HG03159 (cell line): ENCODE measurements at regions not wholly inside any gene's neighbourhood (a gene's known extent, or its start where the extent isn't known, plus 50 kb on each side); places are given as distances from the start of the nearest gene placed in this dataset.
"Not testable (repeated sequence)": the region's sequence is repeated elsewhere in the genome, so short reads cannot be mapped to it uniquely, and the experiment has no call there.

Source experiments
- ATAC-seq: cut with Tn5 transposase; IDR thresholded peaks from one replicate; pipeline ENCODE4 v1.9.1; 2021; ENCODE audit warnings: mild to moderate bottlenecking, moderate library complexity; ENCODE audit not compliant: unreplicated experiment

- not testable (repeated sequence) for ATAC-seq
Measured at GRCh38 chr13:87976650-87977049, 305.5 kb downstream of the SLITRK5 start.

GRCh38 chr13:87981416-87981815, 310.2 kb downstream of the SLITRK5 start:
- no peak for ATAC-seq

DNA sequence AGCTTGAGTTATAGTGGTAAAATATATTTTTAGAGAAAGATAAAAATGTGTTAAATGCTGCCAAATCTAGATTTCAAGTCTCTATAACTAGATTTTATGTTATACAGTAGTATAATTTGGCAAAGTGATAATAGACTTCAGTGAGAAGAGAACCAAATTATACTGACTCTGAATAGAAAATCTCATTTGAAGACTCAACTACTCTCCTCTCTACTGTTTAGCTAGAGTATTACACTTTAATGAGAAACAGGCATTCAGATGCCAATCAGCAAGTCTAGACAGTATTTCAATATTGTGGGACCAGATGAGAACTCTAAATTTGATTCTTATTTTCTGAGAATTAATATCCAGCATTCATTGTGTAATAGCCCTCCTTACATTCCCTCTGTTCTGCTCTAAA, 311.2 kb downstream of the SLITRK5 start:
- no peak for ATAC-seq

DNA sequence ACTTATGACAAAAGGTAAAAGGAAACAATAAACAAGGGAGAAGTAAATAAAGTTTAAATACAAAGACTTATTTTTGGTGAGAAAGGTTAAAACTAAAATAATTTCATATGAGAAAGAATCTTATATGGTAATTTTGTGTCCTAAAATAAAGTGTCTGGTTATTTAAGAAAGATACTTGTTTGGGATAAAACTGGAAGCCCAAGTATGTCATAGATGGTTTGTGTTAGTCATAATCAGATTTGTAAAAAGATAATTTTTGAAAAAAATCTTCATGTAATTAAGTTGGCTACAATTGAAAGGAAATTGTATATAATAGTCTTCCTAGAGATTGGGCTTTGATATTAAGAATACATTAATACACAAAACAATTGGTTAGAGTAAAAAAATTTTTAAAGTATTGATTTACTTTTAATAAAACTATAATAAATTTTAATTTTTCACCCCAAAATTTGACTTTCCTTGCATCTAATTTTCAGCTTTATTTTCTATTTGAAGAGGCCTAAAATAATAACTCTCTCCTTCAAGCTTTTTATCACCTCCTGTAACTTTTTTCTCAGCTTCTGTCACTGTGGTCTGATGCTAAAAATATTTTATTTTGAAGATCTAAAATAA, 315.6 kb downstream of the SLITRK5 start:
- no peak for ATAC-seq

DNA sequence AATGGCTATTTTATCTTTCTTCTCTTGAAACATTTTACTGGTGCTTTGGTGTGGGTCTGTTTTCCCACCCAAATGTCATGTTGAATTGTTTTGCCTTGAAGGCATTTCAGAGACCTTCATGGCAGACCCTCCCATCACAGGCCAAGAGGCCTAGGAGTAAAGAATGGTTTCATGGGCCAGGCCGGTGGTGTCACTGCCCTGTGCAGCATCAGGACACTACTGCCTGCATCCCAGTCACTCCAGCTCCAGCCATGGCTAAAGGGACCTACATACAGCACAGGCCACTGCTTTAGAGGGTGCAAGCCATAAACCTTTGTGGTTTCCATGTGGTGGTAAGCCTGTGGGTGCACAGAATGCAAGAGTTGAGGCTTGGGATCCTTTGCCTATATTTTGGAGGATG, 326.9 kb downstream of the SLITRK5 start:
- no peak for ATAC-seq

- ATAC-seq = no peak
Measured at GRCh38 chr13:87999240-87999700, 328.1 kb downstream of the SLITRK5 start.

GRCh38 chr13:87999788-88000187, 328.6 kb downstream of the SLITRK5 start:
- ATAC-seq = no peak

GRCh38 chr13:88000239-88000638, 329.1 kb downstream of the SLITRK5 start:
- no peak for ATAC-seq

- ATAC-seq = no peak
Measured at GRCh38 chr13:88000787-88001186, 329.6 kb downstream of the SLITRK5 start.

GRCh38 chr13:88005188-88005587, 334.0 kb downstream of the SLITRK5 start:
- no peak for ATAC-seq

GRCh38 chr13:88014527-88014926, 343.4 kb downstream of the SLITRK5 start:
- ATAC-seq = no peak

DNA sequence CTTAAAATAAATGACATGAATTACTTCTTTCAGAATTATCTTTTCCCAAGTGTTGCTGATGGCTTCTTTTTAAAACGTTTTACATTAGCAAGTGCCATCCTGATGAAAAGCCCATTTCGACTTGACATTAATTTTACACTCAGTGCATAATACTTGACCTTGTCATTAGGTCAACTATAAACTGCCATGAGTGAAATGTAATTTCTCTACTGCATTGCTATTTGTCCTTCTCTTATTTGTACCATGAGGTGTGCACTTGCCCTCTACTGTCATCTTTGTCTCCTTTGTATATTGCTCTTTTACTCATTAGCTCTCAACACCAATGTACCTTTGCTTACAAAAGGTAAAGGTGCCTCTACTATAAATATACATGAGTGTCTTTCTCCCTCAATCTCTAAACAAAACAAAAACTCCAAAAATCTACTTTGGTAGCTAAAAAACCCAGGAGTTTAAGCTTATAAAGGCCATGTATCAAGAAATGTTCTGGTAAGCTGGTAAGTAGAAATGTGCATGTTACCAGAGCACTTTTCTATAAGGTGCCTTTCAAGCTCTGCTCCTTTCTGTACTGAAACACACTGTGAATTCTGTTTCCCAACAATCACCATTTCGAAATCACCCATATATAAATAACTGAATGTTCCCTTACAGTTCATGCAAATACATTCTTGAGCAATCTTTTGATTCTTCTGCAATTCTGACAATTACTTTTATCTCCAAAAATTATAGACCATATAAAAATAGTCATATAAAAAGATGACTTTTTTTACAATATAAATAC, 351.4 kb downstream of the SLITRK5 start:
- no peak for ATAC-seq

DNA sequence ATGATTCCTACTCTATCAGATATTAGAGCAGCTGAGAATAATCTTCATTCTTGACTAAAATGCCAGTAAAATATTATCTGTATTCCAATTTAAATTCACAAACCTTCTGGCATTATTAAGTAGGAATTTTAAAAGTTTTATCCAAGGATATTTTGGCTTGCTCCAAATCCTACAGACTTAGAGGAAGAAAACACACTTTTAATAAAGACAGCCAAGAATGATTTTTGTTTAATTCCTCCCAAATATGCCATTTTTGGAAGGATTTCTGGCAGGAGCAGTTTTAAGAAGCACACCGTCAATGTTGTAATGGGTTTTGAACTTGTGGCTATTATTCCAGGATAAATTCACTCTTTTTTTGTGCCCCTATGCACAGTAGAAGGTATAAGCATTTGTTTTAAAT, 355.1 kb downstream of the SLITRK5 start:
- no peak for ATAC-seq

GRCh38 chr13:88031980-88032559, 360.9 kb downstream of the SLITRK5 start:
- ATAC-seq = no peak

GRCh38 chr13:88036205-88036604, 365.0 kb downstream of the SLITRK5 start:
- not testable (repeated sequence) for ATAC-seq

- ATAC-seq = no peak
Measured at GRCh38 chr13:88042489-88042888, 371.3 kb downstream of the SLITRK5 start.

GRCh38 chr13:88051746-88052482, 380.7 kb downstream of the SLITRK5 start:
- ATAC-seq = no peak

GRCh38 chr13:88063741-88064140, 392.6 kb downstream of the SLITRK5 start:
- no peak for ATAC-seq

DNA sequence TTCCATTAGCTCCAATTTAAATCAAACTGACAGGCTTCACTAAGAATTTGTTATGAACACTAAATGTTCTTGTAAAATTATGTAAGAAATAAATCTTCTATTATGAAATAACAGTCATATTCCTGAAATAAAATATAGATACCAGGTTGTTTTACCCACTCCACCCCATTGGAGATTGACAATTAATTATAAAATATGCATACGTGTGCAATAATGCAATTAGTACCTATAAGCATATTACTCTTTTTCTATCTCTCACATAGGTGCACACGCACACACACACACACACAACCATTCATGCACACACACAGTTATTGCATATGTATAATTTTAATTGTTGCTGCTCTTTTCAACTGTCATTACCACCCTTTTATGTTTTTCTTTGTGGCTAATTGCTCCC, 395.7 kb downstream of the SLITRK5 start:
- no peak for ATAC-seq

DNA sequence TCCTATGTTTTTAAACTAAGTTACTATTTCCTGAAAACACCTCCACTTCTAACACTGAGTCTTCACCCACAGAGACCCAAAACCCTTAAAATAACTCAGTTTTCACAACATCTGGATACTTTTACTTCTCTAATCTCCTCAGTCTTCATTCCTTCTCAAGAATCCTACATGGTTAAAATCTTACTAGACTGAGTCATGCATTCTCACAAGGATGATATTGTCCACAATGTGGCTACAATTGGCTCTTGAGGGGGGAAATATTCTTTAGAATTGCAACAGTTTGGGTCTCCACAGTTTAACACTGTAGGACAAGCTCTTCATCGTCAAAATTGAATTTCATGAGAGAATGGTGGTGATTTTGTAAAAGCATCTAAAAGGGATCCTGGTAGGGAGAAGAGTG, 397.1 kb downstream of the SLITRK5 start:
- no peak for ATAC-seq

DNA sequence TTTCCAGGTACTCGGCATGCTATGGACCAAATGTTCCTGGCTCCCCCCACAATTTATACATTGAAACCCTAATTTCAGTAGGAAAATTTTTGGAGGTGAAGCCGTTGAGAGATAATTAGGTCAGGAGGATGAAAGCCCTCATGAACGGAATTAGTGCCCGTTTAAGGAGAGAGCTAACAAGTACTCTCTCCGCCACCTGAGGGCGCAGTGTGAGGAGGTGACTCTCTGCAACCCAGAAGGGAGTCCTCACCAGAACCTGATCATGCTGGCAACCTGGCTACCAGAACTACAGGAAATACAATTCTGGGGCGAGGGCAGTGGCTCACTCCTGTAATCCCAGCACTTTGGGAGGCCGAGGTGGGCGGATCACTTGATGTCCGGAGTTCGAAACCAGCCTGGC, 397.8 kb downstream of the SLITRK5 start:
- ATAC-seq = no peak
